Stromal cell of bone marrow (primary cell): ENCODE measurements at regions not wholly inside any gene's neighbourhood (a gene's known extent, or its start where the extent isn't known, plus 50 kb on each side); places are given as distances from the start of the nearest gene placed in this dataset.

Experiments used
- DNase-seq: peaks from one replicate; pipeline ENCODE4 v3.0.0-alpha.2; 2012; ENCODE audit warnings: low read depth

DNA sequence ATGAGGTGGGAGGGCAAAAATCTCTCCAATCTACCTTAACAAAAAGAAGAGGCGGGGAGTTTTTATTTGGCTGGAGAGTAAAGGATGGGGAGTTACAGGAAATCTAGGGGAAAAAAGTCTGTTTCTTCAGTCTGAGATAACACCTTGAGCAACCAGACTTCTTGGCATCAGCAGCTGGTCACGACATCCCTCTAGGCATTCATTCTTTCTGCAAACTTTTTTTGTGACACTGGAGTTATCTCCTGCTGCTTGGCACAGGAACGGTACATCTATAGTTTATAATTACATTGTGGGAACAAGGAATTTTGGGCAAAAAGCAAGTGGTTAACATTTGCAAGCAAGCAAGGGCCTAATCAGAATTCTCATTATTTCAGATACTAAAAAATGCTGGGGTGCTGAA, 50.6 kb upstream of the IFNGR1 start:
- DNase-seq, result no peak

DNA sequence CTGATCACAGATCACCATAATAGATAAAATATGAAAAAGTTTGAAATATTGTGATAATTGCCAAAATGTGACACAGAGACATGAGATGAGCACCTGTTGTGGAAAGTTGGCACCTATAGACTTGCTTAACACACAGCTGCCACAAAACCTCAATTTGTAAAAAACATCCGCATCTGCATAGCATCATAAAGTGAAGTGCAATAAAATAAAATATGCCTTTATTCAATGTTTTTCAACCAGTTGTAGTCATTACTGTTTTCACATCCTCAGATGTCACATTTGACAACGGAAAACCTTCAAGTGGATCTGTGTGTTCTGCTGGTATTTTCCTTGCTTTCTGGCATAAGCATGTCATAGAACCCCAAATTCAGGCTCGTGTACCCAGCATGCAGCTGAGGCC, 50.2 kb upstream of the IFNGR1 start:
- no peak for DNase-seq
